ENCODE measurements at regions not wholly inside any gene's neighbourhood (a gene's known extent, or its start where the extent isn't known, plus 50 kb on each side); places are given as distances from the start of the nearest gene placed in this dataset.

- DNase-seq (ENCODE audit: low read depth) = no peak
Observed at GRCh38 chr5:18487928-18488480, 853.7 kb downstream of the TAF11L14 start.

GRCh38 chr5:18489703-18490102 lies 855.4 kb downstream of the TAF11L14 start:
- DNase-seq (ENCODE audit: low read depth) = no peak
- TF ChIP-seq, protein P1, sequence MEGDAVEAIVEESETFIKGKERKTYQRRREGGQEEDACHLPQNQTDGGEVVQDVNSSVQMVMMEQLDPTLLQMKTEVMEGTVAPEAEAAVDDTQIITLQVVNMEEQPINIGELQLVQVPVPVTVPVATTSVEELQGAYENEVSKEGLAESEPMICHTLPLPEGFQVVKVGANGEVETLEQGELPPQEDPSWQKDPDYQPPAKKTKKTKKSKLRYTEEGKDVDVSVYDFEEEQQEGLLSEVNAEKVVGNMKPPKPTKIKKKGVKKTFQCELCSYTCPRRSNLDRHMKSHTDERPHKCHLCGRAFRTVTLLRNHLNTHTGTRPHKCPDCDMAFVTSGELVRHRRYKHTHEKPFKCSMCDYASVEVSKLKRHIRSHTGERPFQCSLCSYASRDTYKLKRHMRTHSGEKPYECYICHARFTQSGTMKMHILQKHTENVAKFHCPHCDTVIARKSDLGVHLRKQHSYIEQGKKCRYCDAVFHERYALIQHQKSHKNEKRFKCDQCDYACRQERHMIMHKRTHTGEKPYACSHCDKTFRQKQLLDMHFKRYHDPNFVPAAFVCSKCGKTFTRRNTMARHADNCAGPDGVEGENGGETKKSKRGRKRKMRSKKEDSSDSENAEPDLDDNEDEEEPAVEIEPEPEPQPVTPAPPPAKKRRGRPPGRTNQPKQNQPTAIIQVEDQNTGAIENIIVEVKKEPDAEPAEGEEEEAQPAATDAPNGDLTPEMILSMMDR (IDR thresholded peaks at IDR 0.05; ENCODE audit: insufficient read depth, low read length) = no peak
- H3K4me3 ChIP-seq (ENCODE audit: low read depth, low read length) = no peak overlapping the region

More at GRCh38 chr5:18487928-18488480, 853.7 kb downstream of the TAF11L14 start:
- TF ChIP-seq, protein P1 (IDR thresholded peaks at IDR 0.05; ENCODE audit: insufficient read depth, low read length) = no peak
- H3K4me3 ChIP-seq (ENCODE audit: low read depth, low read length) = no peak overlapping the region

- DNase-seq (ENCODE audit: low read depth) = no peak
- H3K4me3 ChIP-seq (ENCODE audit: low read depth, low read length) = no peak overlapping the region
- TF ChIP-seq, protein P1 (IDR thresholded peaks at IDR 0.05; ENCODE audit: insufficient read depth, low read length) = no peak
Observed at GRCh38 chr5:18491349-18491748, 857.1 kb downstream of the TAF11L14 start.

GRCh38 chr5:18495157-18495556 lies 860.9 kb downstream of the TAF11L14 start:
- DNase-seq (ENCODE audit: low read depth) = no peak
- H3K4me3 ChIP-seq (ENCODE audit: low read depth, low read length) = no peak overlapping the region
- TF ChIP-seq, protein P1 (IDR thresholded peaks at IDR 0.05; ENCODE audit: insufficient read depth, low read length) = no peak

- H3K4me3 ChIP-seq (ENCODE audit: low read depth, low read length) = no peak overlapping the region
- no peak for DNase-seq (ENCODE audit: low read depth)
- TF ChIP-seq, protein P1 (IDR thresholded peaks at IDR 0.05; ENCODE audit: insufficient read depth, low read length) = no peak
Observed at GRCh38 chr5:18496041-18496440, 861.8 kb downstream of the TAF11L14 start.

DNA sequence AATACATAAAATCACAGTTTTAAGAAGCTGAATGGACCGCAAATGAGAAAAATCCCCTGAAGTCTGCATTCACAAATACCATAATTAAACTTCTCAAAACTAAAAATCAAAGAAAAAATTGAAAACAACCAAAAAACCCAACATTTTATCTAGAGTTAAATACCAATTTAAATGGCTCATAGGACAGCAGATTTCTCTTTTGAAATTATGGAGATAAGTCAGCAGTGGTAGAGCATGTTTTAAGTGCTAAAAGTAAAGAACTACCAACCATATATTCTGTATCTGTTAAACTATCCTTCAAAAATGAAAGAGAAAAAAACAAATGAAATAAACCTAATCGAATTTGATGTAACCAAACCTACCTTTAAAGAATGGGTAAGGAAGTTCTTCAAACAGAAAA lies 862.8 kb downstream of the TAF11L14 start:
- TF ChIP-seq, protein P1 (IDR thresholded peaks at IDR 0.05; ENCODE audit: insufficient read depth, low read length) = no peak
- no peak for DNase-seq (ENCODE audit: low read depth)
- no peak overlapping the region for H3K4me3 ChIP-seq (ENCODE audit: low read depth, low read length)

GRCh38 chr5:18503797-18504328 lies 869.6 kb downstream of the TAF11L14 start:
- no peak overlapping the region for H3K4me3 ChIP-seq (ENCODE audit: low read depth, low read length)
- TF ChIP-seq, protein P1 (IDR thresholded peaks at IDR 0.05; ENCODE audit: insufficient read depth, low read length) = no peak
- no peak for DNase-seq (ENCODE audit: low read depth)

Measured in fibroblast of the aortic adventitia (primary cell).